22Rv1 (cell line): ENCODE measurements at regions not wholly inside any gene's neighbourhood (a gene's known extent, or its start where the extent isn't known, plus 50 kb on each side); places are given as distances from the start of the nearest gene placed in this dataset.

ENCODE experiments used
- CTCF ChIP-seq: fragments of 450-650 bp; IDR thresholded peaks from 2 replicates; pipeline ENCODE4 v1.5.1; 2017; ENCODE audit warnings: mild to moderate bottlenecking
- ZFX ChIP-seq: fragments of 450-650 bp; IDR thresholded peaks from 2 replicates; pipeline ENCODE4 v1.6.1; 2017; ENCODE audit warnings: antibody characterized with exemption, borderline replicate concordance

GRCh38 chr1:230573658-230574057 is 68.6 kb upstream of the COG2 start:
- no peak for TF ChIP-seq CTCF
- no peak for TF ChIP-seq ZFX
